Thymus (tissue), 11 donors: ENCODE measurements at regions not wholly inside any gene's neighbourhood (a gene's known extent, or its start where the extent isn't known, plus 50 kb on each side); places are given as distances from the start of the nearest gene placed in this dataset.

Experiments used
- DNase-seq, 9 donors: peaks; one replicate each; pipeline ENCODE4 v3.0.0-alpha.2; 2013; ENCODE audit warnings: low spot score in 9 of 9, low read depth in 6 of 9, missing footprints in 1 of 9
- H3K27ac ChIP-seq, 2 donors: one replicate each; pipeline ENCODE4 v1.5.1; 2013; ENCODE audit warnings: control low read depth in 1 of 2, low read depth in 1 of 2, low read length in 1 of 2, mild to moderate bottlenecking in 1 of 2, moderate library complexity in 1 of 2
- H3K27me3 ChIP-seq, 2 donors: one replicate each; pipeline ENCODE4 v1.5.1; 2013; ENCODE audit warnings: low read length in 1 of 2; ENCODE audit not compliant: control insufficient read depth in 2 of 2, insufficient read depth in 1 of 2
- H3K36me3 ChIP-seq, 2 donors: one replicate each; pipeline ENCODE4 v1.5.1; 2013; ENCODE audit warnings: low read length in 1 of 2, mild to moderate bottlenecking in 1 of 2, moderate library complexity in 1 of 2; ENCODE audit not compliant: control insufficient read depth in 2 of 2, insufficient read depth in 2 of 2
- H3K4me1 ChIP-seq, 2 donors: one replicate each; pipeline ENCODE4 v1.5.1; 2013; ENCODE audit warnings: low read length in 2 of 2; ENCODE audit not compliant: control insufficient read depth in 2 of 2, insufficient read depth in 2 of 2
- H3K4me3 ChIP-seq, 2 donors: one replicate each; pipeline ENCODE4 v1.5.1; 2013; ENCODE audit warnings: low read length in 2 of 2, control low read depth in 1 of 2, mild to moderate bottlenecking in 1 of 2
- H3K9me3 ChIP-seq, 2 donors: one replicate each; pipeline ENCODE4 v1.5.1; 2013; ENCODE audit warnings: low read length in 1 of 2, mild to moderate bottlenecking in 1 of 2; ENCODE audit not compliant: control insufficient read depth in 2 of 2, insufficient read depth in 1 of 2
- WGBS: extraction: QIAGEN DNeasy Blood & Tissue Kit; methylation state at CpG from one replicate; pipeline ENCODE4 v1.1.7; 2013; 5-methylcytosine and 5-hydroxymethylcytosine counted together
- donor health status: healthy.

- WGBS, result 86% methylated on average over 2 of the region's 2 CpGs
- Histone ChIP-seq H3K27ac (no peak overlapping the region), H3K9me3 (no peaks in the 10 kb centered on the region), H3K4me3 (no peak overlapping the region), H3K36me3 (no peaks in the 10 kb centered on the region), H3K27me3 (no peaks in the 10 kb centered on the region), H3K4me1 (no peaks in the 10 kb centered on the region)
- no peak for DNase-seq
These were observed 227.1 kb upstream of the LCORL start for GRCh38 chr4:18248611-18249010.

DNA sequence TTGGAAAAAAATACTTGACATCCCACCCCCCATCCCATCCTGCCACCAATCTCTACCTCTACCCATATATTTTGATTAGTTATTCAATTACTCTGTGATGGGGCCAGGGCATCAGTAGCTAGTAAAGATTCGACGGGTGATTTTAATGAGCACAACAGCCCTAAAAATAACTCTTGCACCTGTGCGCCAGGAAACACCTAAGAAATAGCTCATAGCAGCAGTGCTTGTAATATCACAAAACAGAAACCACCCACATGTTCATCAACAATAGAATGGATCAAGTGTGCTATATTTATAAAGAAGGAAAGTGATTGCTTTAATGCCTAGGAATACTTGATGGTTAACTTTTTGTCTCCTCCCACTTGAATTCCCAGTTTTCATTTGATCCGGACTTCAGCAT is 225.6 kb upstream of the LCORL start:
- H3K4me3 ChIP-seq, result no peak overlapping the region
- no peaks in the 10 kb centered on the region for H3K36me3 ChIP-seq
- 70% methylated on average over 4 of the region's 4 CpGs for WGBS
- H3K27ac ChIP-seq, result no peak overlapping the region
- H3K27me3 ChIP-seq, result no peaks in the 10 kb centered on the region
- DNase-seq, result no peak
- H3K9me3 ChIP-seq, result no peaks in the 10 kb centered on the region
- H3K4me1 ChIP-seq, result no peaks in the 10 kb centered on the region

- Histone ChIP-seq H3K27me3 (no peaks in the 10 kb centered on the region), H3K4me1 (no peaks in the 10 kb centered on the region), H3K9me3 (no peaks in the 10 kb centered on the region), H3K27ac (no peak overlapping the region), H3K4me3 (no peak overlapping the region), H3K36me3 (no peaks in the 10 kb centered on the region)
- 86% methylated on average over 5 of the region's 5 CpGs for WGBS
- DNase-seq, result no peak
These were observed 221.6 kb upstream of the LCORL start for GRCh38 chr4:18242919-18243693.

DNA sequence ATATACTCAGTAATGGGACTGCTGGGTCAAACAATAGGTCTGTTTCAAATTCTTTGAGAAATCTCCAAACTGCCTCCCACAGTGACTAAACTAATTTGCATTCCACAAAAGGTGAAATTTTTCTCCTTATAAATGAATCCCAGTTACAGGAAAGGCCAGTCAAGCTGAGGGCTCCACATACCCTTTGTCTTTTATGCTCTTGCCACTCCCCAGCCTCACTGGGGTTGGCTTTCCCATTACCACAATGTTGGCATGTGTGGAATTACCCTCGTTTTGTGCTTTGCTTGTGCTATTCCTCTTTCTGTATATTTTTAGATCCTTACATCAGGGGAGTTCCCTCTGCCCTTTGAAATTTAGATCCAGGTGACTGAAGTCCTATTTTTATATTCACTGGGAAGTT is 220.2 kb upstream of the LCORL start:
- Histone ChIP-seq H3K36me3 (no peaks in the 10 kb centered on the region), H3K9me3 (no peaks in the 10 kb centered on the region), H3K4me3 (no peak overlapping the region), H3K27ac (no peak overlapping the region), H3K27me3 (no peaks in the 10 kb centered on the region), H3K4me1 (no peaks in the 10 kb centered on the region)
- no peak for DNase-seq
- WGBS, result 42% methylated on average over 1 of the region's 1 CpG

DNA sequence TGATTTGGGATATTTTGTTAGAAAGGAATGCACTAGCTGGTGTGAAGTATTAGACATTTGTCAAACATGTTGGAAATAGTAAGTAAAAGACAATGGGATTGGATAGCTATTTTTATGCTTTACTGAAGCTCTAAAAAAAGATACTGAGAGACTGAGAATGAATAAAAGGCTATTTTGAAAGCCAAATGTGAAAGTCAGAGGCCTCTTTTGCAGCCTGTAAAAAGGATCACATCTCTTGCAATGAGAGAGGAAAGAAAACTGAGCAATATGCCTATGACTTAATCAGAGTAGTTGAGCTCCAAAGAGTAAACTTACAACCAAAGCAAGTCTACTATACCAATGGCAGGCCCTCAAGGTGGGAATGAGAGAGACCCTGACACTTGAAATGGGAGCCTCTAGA is 212.6 kb upstream of the LCORL start:
- no peak for DNase-seq
- H3K9me3 ChIP-seq, result no peaks in the 10 kb centered on the region
- H3K4me1 ChIP-seq, result no peaks in the 10 kb centered on the region
- H3K27ac ChIP-seq, result no peak overlapping the region
- no peaks in the 10 kb centered on the region for H3K36me3 ChIP-seq
- H3K27me3 ChIP-seq, result no peaks in the 10 kb centered on the region
- no peak overlapping the region for H3K4me3 ChIP-seq

DNA sequence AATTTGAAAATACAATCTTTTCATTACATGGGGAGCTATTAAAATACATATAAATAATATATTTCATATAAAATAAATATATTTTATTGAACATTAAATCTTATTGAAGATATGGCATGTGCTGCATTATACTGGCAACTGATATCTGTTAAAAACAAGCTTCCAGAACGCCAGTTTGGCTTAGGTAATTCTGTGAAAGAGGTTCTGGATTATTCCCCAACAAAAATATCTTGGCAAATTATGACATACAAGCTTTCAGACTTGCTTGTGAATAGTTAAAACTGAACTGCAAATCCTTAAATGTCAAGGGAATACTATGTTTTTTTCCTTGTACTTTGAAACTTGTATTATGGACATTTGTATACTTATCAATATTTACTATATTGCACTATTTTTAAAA is 210.2 kb upstream of the LCORL start:
- DNase-seq, result no peak
- Histone ChIP-seq H3K27me3 (no peaks in the 10 kb centered on the region), H3K9me3 (no peaks in the 10 kb centered on the region), H3K36me3 (no peaks in the 10 kb centered on the region), H3K4me1 (no peaks in the 10 kb centered on the region), H3K4me3 (no peak overlapping the region), H3K27ac (no peak overlapping the region)
- WGBS, result 77% methylated on average over 1 of the region's 1 CpG

DNA sequence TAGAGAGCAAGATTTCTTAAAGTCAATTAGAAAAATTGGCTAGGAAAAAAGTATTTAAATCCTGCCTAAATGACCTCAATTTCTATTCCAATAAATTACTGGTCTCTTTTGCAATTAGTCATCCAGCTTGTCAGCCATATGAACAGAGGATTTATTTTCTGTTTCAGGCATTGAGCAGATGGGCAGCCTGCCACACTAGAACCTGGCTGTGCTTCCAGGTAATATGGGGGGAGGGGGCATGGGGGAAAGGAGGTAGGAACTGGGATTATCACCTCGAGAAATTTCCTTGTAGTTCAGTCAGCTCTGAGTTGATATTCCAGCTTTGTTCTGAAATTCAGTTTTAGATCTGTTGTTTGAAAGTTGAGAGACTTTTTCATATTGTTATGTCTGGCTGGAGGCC is 206.3 kb upstream of the LCORL start:
- WGBS, result 78% methylated on average over 1 of the region's 1 CpG
- DNase-seq, result no peak
- Histone ChIP-seq H3K4me3 (no peak overlapping the region), H3K4me1 (no peaks in the 10 kb centered on the region), H3K27me3 (no peaks in the 10 kb centered on the region), H3K27ac (no peak overlapping the region), H3K9me3 (peaks cover 0 to 9% of the 10 kb centered on the region in 2 donors), H3K36me3 (no peaks in the 10 kb centered on the region)

DNA sequence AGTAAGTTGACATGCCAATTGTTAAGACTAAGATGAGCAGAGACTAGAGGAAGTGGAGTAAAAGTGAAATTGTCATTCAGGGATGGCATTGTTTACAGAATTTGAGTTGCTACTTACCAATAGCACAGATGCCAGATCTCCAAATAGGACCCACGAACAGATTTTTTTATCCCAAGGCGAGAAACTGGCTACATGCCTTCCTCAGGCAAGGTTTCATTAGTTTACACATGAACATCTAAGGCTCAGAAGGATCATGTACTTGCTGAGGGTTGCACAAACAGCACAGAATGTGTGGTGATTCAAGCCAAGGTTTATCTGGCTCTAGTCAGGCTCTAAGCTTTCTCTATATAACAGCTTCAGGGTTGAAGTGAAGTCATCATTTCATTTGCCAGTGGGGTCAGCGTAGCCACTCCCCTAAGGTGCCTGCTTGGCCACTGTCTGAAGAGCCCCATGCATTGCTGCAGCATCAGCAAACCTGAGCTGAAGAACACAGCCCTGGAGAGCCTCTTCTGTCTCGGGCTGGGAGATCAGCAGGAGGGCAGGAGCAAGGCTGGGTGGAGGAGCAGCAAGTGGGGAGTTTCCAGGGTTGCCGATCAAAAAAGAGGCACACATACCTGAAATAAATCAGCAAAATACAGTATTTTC is 193.0 kb upstream of the LCORL start:
- no peak overlapping the region for H3K4me3 ChIP-seq
- H3K9me3 ChIP-seq, result peaks cover 0 to 2% of the 10 kb centered on the region in 2 donors
- no peak overlapping the region for H3K27ac ChIP-seq
- no peaks in the 10 kb centered on the region for H3K27me3 ChIP-seq
- H3K4me1 ChIP-seq, result no peaks in the 10 kb centered on the region
- 68% methylated on average over 5 of the region's 5 CpGs for WGBS
- H3K36me3 ChIP-seq, result no peaks in the 10 kb centered on the region
- no peak for DNase-seq

- no peak overlapping the region for H3K4me3 ChIP-seq
- 63% methylated on average over 3 of the region's 3 CpGs for WGBS
- H3K27me3 ChIP-seq, result no peaks in the 10 kb centered on the region
- H3K4me1 ChIP-seq, result no peaks in the 10 kb centered on the region
- H3K27ac ChIP-seq, result no peak overlapping the region
- H3K36me3 ChIP-seq, result no peaks in the 10 kb centered on the region
- H3K9me3 ChIP-seq, result peaks cover 0 to 2% of the 10 kb centered on the region in 2 donors
- no peak for DNase-seq
These were observed 192.1 kb upstream of the LCORL start for GRCh38 chr4:18213576-18214198.
